ENCODE measurements at regions not wholly inside any gene's neighbourhood (a gene's known extent, or its start where the extent isn't known, plus 50 kb on each side); places are given as distances from the start of the nearest gene placed in this dataset.

DNA sequence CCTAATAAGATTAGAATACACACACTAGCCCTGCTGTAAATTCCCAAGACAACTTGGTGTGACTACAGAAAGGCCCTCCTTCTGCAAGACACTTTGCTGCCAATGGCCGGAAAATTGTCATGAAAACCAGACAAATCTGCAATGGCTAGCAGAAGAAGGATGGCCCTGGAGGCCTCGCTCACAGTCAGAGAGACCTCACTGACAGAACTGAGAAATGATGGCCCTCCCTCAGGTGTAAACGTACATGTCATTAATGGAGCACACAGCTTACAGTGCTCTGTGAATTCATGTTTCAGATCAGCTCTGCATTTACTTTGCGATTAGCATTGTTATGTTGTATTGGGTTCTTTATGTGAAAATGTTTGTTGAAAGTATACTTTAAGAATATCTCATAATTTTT is 202.9 kb upstream of the N4BP1 start:
- Histone ChIP-seq H3K9me3 (replicated peaks) (no peaks in the 10 kb centered on the region), H3K4me3 (no peak overlapping the region), H3K27ac (replicated peaks) (no peak overlapping the region), H3K27me3 (ENCODE audit: low read depth) (peaks cover 95% of the 10 kb centered on the region), H3K36me3 (no peaks in the 10 kb centered on the region), H3K4me1 (peaks cover 10% of the 10 kb centered on the region)
- no peak for TF ChIP-seq CTCF (IDR thresholded peaks at IDR 0.05; ENCODE audit: borderline replicate concordance)
- intact Hi-C loops (cut with micrococcal nuclease), result no loop called here
- DNase-seq, result no peak

- no peak for DNase-seq
- Histone ChIP-seq H3K9me3 (replicated peaks) (no peaks in the 10 kb centered on the region), H3K36me3 (no peaks in the 10 kb centered on the region), H3K4me1 (peaks cover 10% of the 10 kb centered on the region), H3K27me3 (ENCODE audit: low read depth) (peaks cover 96% of the 10 kb centered on the region), H3K4me3 (peak overlapping the region; percentile 54), H3K27ac (replicated peaks) (no peak overlapping the region)
- TF ChIP-seq CTCF (IDR thresholded peaks at IDR 0.05; ENCODE audit: borderline replicate concordance), result no peak
- intact Hi-C loops (cut with micrococcal nuclease), result no loop called here
Measured at GRCh38 chr16:48811478-48811877, 201.5 kb upstream of the N4BP1 start.

GRCh38 chr16:48810803-48811453 is 200.9 kb upstream of the N4BP1 start:
- DNase-seq, result no peak

DNA sequence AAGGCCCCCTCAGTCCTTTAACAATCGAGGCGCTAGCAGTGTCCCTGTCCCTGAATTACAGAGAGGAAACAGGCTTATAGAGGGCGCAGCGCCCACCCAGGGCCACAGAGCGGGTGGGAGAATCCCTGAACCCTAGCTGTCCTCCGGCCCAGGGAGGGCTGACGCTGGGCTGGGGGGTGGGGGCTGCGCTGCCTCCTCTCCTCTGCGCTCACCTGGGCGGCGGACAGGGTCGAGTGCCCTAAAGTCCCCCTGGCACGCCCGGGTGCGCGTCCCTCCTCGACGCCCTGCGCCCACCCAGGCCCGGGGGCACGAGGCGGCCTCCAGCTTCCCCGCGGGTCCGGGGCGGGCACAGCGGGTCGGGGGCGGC is 200.4 kb upstream of the N4BP1 start:
- H3K36me3 ChIP-seq, result no peaks in the 10 kb centered on the region
- H3K4me1 ChIP-seq, result peaks cover 10% of the 10 kb centered on the region
- intact Hi-C loops (cut with micrococcal nuclease), result no loop called here
- peaks cover 88% of the 10 kb centered on the region for H3K27me3 ChIP-seq (ENCODE audit: low read depth)
- H3K4me3 ChIP-seq, result peak overlapping the region; percentile 54
- no peak for DNase-seq
- TF ChIP-seq CTCF (IDR thresholded peaks at IDR 0.05; ENCODE audit: borderline replicate concordance), result no peak
- H3K9me3 ChIP-seq (replicated peaks), result no peaks in the 10 kb centered on the region
- no peak overlapping the region for H3K27ac ChIP-seq (replicated peaks)

More at GRCh38 chr16:48810803-48811453, 200.9 kb upstream of the N4BP1 start:
- no peaks in the 10 kb centered on the region for H3K9me3 ChIP-seq (replicated peaks)
- no peaks in the 10 kb centered on the region for H3K36me3 ChIP-seq
- H3K4me3 ChIP-seq, result peak overlapping the region; percentile 54
- peaks cover 93% of the 10 kb centered on the region for H3K27me3 ChIP-seq (ENCODE audit: low read depth)
- TF ChIP-seq CTCF (IDR thresholded peaks at IDR 0.05; ENCODE audit: borderline replicate concordance), result no peak
- H3K27ac ChIP-seq (replicated peaks), result no peak overlapping the region
- peaks cover 10% of the 10 kb centered on the region for H3K4me1 ChIP-seq
- intact Hi-C loops (cut with micrococcal nuclease), result no loop called here

- H3K27me3 ChIP-seq (ENCODE audit: low read depth), result peaks cover 37% of the 10 kb centered on the region
- no peak overlapping the region for H3K4me3 ChIP-seq
- no peaks in the 10 kb centered on the region for H3K4me1 ChIP-seq
- no peak overlapping the region for H3K27ac ChIP-seq (replicated peaks)
- TF ChIP-seq CTCF (IDR thresholded peaks at IDR 0.05; ENCODE audit: borderline replicate concordance), result no peak
- no peaks in the 10 kb centered on the region for H3K36me3 ChIP-seq
- no peak for DNase-seq
- intact Hi-C loops (cut with micrococcal nuclease), result no loop called here
- peaks cover 11% of the 10 kb centered on the region for H3K9me3 ChIP-seq (replicated peaks)
Measured at GRCh38 chr16:48790151-48790550, 180.2 kb upstream of the N4BP1 start.

All from left ventricle myocardium inferior (tissue), 1 donor.